Breast epithelium (tissue), 4 donors: ENCODE measurements at regions not wholly inside any gene's neighbourhood (a gene's known extent, or its start where the extent isn't known, plus 50 kb on each side); places are given as distances from the start of the nearest gene placed in this dataset.

ENCODE experiments used
- DNase-seq, 2 donors: peaks; one replicate each; pipeline ENCODE4 v3.0.0-alpha.2; 2019; ENCODE audit warnings: low spot score in 2 of 2
- H3K27ac ChIP-seq, 2 donors: fragments of 200-600 bp; sonication (generic) in 1 of 2; one replicate each; pipeline ENCODE4 v1.5.1; 2016 to 2019; ENCODE audit warnings: mild to moderate bottlenecking in 1 of 2
- H3K27me3 ChIP-seq, 2 donors: fragments of 200-600 bp; sonication (generic) in 1 of 2; one replicate each; pipeline versions ENCODE4 v1.5.1 to v1.6.0; 2017 to 2019; ENCODE audit warnings: control low read depth in 1 of 2, mild to moderate bottlenecking in 1 of 2
- H3K36me3 ChIP-seq: fragments of 200-600 bp; one replicate; pipeline ENCODE4 v1.5.1; 2019
- H3K4me1 ChIP-seq, 2 donors: fragments of 200-600 bp; sonication (generic); one replicate each; pipeline ENCODE4 v1.5.1; 2016 to 2019; ENCODE audit warnings: control low read depth in 1 of 2
- H3K4me3 ChIP-seq, 3 donors: fragments of 200-600 bp; sonication (generic); 1 replicate in 2 of 3; 2 replicates in 1 of 3; pipeline ENCODE4 v1.5.1; 2016 to 2019; ENCODE audit warnings: mild to moderate bottlenecking in 3 of 3, moderate library complexity in 2 of 3
- H3K9me3 ChIP-seq, 2 donors: fragments of 200-600 bp; sonication (generic) in 1 of 2; one replicate each; pipeline ENCODE4 v1.5.1; 2016 to 2019; ENCODE audit warnings: control low read depth in 1 of 2
- CTCF ChIP-seq, 3 donors: fragments of 450-650 bp; IDR thresholded peaks; one replicate each; pipeline ENCODE4 v1.5.1; 2016 to 2017; ENCODE audit warnings: antibody characterized with exemption in 3 of 3, mild to moderate bottlenecking in 3 of 3, moderate library complexity in 3 of 3
- POLR2A ChIP-seq: fragments of 450-650 bp; IDR thresholded peaks from one replicate; pipeline ENCODE4 v1.6.1; 2016; ENCODE audit warnings: antibody characterized with exemption, mild to moderate bottlenecking, moderate library complexity
- POLR2AphosphoS5 ChIP-seq, 3 donors: sonication (generic); formaldehyde crosslinking; IDR thresholded peaks; one replicate each; pipeline ENCODE4 v1.6.1; 2017; ENCODE audit warnings: antibody characterized with exemption in 3 of 3
- intact Hi-C: fragments of 100-400 bp; cut with DNase I; formaldehyde crosslinking; loops from one replicate; pipeline ENCODE4 v1.15.1; 2023; ENCODE audit warnings: low total_unique reads

- intact Hi-C loops: no loop called here
- DNase-seq: no peak
- H3K9me3 ChIP-seq: no peaks in the 10 kb centered on the region
Observed at GRCh38 chrX:6283826-6284225, 55.2 kb upstream of the NLGN4X start.

GRCh38 chrX:6279277-6279909 is 50.7 kb upstream of the NLGN4X start:
- Histone ChIP-seq H3K4me3 (no peak overlapping the region), H3K27ac (no peak overlapping the region), H3K4me1 (no peaks in the 10 kb centered on the region), H3K27me3 (peaks cover 0 to 15% of the 10 kb centered on the region in 2 donors), H3K9me3 (no peaks in the 10 kb centered on the region), H3K36me3 (no peaks in the 10 kb centered on the region)
- TF ChIP-seq POLR2AphosphoS5 (IDR thresholded peaks at IDR 0.05) (no peak), POLR2A (no peak), CTCF (IDR thresholded peaks at IDR 0.05) (no peak)
- DNase-seq: no peak
- intact Hi-C loops: no loop called here

More at GRCh38 chrX:6283826-6284225, 55.2 kb upstream of the NLGN4X start:
- Histone ChIP-seq H3K4me3 (no peak overlapping the region), H3K27me3 (peaks cover 0 to 10% of the 10 kb centered on the region in 2 donors), H3K27ac (no peak overlapping the region), H3K4me1 (no peaks in the 10 kb centered on the region), H3K36me3 (no peaks in the 10 kb centered on the region)
- no peak for TF ChIP-seq CTCF (IDR thresholded peaks at IDR 0.05)
- no peak for TF ChIP-seq POLR2AphosphoS5 (IDR thresholded peaks at IDR 0.05)
- TF ChIP-seq POLR2A: no peak
